IMR-90 (cell line): ENCODE measurements at regions not wholly inside any gene's neighbourhood (a gene's known extent, or its start where the extent isn't known, plus 50 kb on each side); places are given as distances from the start of the nearest gene placed in this dataset.

ENCODE experiments used
- ATAC-seq: fragments of 200-7000 bp; cut with Tn5 transposase; 2 replicates; pipeline ENCODE4 v1.9.1; 2020; ENCODE audit warnings: low read depth, mild to moderate bottlenecking, moderate library complexity
- BruUV-seq: library from RNA; stranded (reverse); fragments of 400-500 nt; replicated peaks from 2 replicates; lab custom pipeline; 2021; lab: Mats Ljungman, UMichigan
- CTCF ChIA-PET: fragments of 300-600 bp; formaldehyde crosslinking; extraction: SDS; loops from one replicate; lab custom pipeline; 2021; ENCODE audit warnings: antibody characterized with exemption; lab: Yijun Ruan, JAX
- POLR2A ChIA-PET: fragments of 300-600 bp; sonication (Branson Sonifier 250); formaldehyde crosslinking; loops from one replicate; lab custom pipeline; 2022; ENCODE audit warnings: antibody characterized with exemption; ENCODE audit not compliant: unreplicated experiment; lab: Charles Lee
- DNase-seq: peaks from one replicate; pipeline ENCODE4 v3.0.0; 2013
- H2AFZ ChIP-seq: replicated peaks from 2 replicates; pipeline ENCODE3; 2013; ENCODE audit warnings: low read length, mild to moderate bottlenecking; ENCODE audit not compliant: poor library complexity
- H2AK5ac ChIP-seq: 2 replicates; pipeline ENCODE4 v1.6.1; 2013; ENCODE audit warnings: low read depth, low read length, inconsistent platforms
- H2AK9ac ChIP-seq: replicated peaks from 2 replicates; pipeline ENCODE3; 2013; ENCODE audit warnings: mild to moderate bottlenecking, low read depth, low read length, moderate library complexity; ENCODE audit not compliant: poor library complexity
- H2BK120ac ChIP-seq: 2 replicates; pipeline ENCODE4 v1.6.1; 2013; ENCODE audit warnings: low read depth, low read length, inconsistent platforms
- H2BK15ac ChIP-seq: 3 replicates; pipeline ENCODE4 v1.6.1; 2013; ENCODE audit warnings: low read depth, low read length, inconsistent platforms
- H2BK20ac ChIP-seq: 2 replicates; pipeline ENCODE4 v1.6.1; 2013; ENCODE audit warnings: low read depth, mild to moderate bottlenecking, inconsistent platforms, low read length, moderate library complexity
- H2BK5ac ChIP-seq: 2 replicates; pipeline ENCODE4 v1.6.1; 2013; ENCODE audit warnings: mild to moderate bottlenecking, low read depth, low read length, inconsistent platforms; ENCODE audit not compliant: poor library complexity, severe bottlenecking
- H3K14ac ChIP-seq: replicated peaks from 2 replicates; pipeline ENCODE4 v1.6.1; 2013; ENCODE audit warnings: low read depth, low read length, inconsistent platforms
- H3K18ac ChIP-seq: 2 replicates; pipeline ENCODE4 v1.6.1; 2013; ENCODE audit warnings: low read depth, low read length, control low read depth
- H3K23ac ChIP-seq: 2 replicates; pipeline ENCODE4 v1.6.1; 2013; ENCODE audit warnings: low read depth, low read length, inconsistent platforms
- H3K27ac ChIP-seq: 2 replicates; pipeline ENCODE4 v1.5.1; 2013; ENCODE audit warnings: mild to moderate bottlenecking, control low read depth, low read length; ENCODE audit not compliant: insufficient read depth
- H3K27me3 ChIP-seq: 2 replicates; pipeline ENCODE4 v1.6.1; 2013; ENCODE audit warnings: low read length; ENCODE audit not compliant: control insufficient read depth, insufficient read depth
- H3K36me3 ChIP-seq: 2 replicates; pipeline ENCODE4 v1.6.1; 2013; ENCODE audit warnings: low read length, mixed read lengths; ENCODE audit not compliant: control insufficient read depth, insufficient read depth
- H3K4ac ChIP-seq: 2 replicates; pipeline ENCODE4 v1.6.1; 2013; ENCODE audit warnings: low read depth, low read length, inconsistent platforms
- H3K4me1 ChIP-seq: 2 replicates; pipeline ENCODE4 v1.6.1; 2013; ENCODE audit warnings: low read length, mixed read lengths; ENCODE audit not compliant: control insufficient read depth, insufficient read depth
- H3K4me2 ChIP-seq: 2 replicates; pipeline ENCODE4 v1.6.1; 2013; ENCODE audit warnings: low read depth, mild to moderate bottlenecking, control low read depth, low read length, moderate library complexity
- H3K4me3 ChIP-seq: 2 replicates; pipeline ENCODE4 v1.5.1; 2013; ENCODE audit warnings: low read depth, mild to moderate bottlenecking, control low read depth, low read length, moderate library complexity; ENCODE audit not compliant: insufficient read depth
- H3K56ac ChIP-seq: 2 replicates; pipeline ENCODE4 v1.6.1; 2013; ENCODE audit warnings: low read length, inconsistent platforms; ENCODE audit not compliant: insufficient read depth; ENCODE audit errors: extremely low read depth
- H3K79me1 ChIP-seq, 2 experiments: 2 replicates each; pipeline ENCODE4 v1.6.1; 2013; ENCODE audit warnings: low read length in 2 of 2, inconsistent platforms in 1 of 2, low read depth in 1 of 2
- H3K9ac ChIP-seq: 2 replicates; pipeline ENCODE4 v1.6.1; 2013; ENCODE audit warnings: low read depth, low read length, control low read depth
- H3K9me1 ChIP-seq: 2 replicates; pipeline ENCODE4 v1.6.1; 2013; ENCODE audit warnings: low read length, inconsistent platforms; ENCODE audit not compliant: insufficient read depth
- H3K9me3 ChIP-seq: 2 replicates; pipeline ENCODE4 v1.6.1; 2013; ENCODE audit warnings: low read length; ENCODE audit not compliant: control insufficient read depth, insufficient read depth
- H4K20me1 ChIP-seq: 2 replicates; pipeline ENCODE4 v1.6.1; 2013; ENCODE audit warnings: low read length, inconsistent platforms; ENCODE audit not compliant: insufficient read depth
- H4K5ac ChIP-seq: 2 replicates; pipeline ENCODE4 v1.6.1; 2013; ENCODE audit warnings: mild to moderate bottlenecking, low read depth, low read length, control low read depth
- H4K8ac ChIP-seq, 2 experiments: 2 replicates each; pipeline ENCODE4 v1.6.1; 2013; ENCODE audit warnings: low read depth in 2 of 2, low read length in 2 of 2, control low read depth in 1 of 2, inconsistent platforms in 1 of 2
- H4K91ac ChIP-seq: 2 replicates; pipeline ENCODE4 v1.6.1; 2013; ENCODE audit warnings: low read depth, low read length, inconsistent platforms; ENCODE audit not compliant: insufficient read depth
- WGBS, 2 experiments: methylation state at CpG; one replicate each; pipeline versions ENCODE4 v1.1.5 to v1.1.7; 2013; ENCODE audit warnings: missing lambda C conversion rate in 2 of 2; ENCODE audit not compliant: insufficient read length in 1 of 2; ENCODE audit errors: extremely low coverage in 2 of 2; 5-methylcytosine and 5-hydroxymethylcytosine counted together
- dilution Hi-C: fragments of 300-500 bp; cut with HindIII; formaldehyde crosslinking; loops from one replicate; pipeline ENCODE4 v1.14.3; 2018; ENCODE audit warnings: low sequenced_read_pairs; ENCODE audit not compliant: unreplicated experiment
- in situ Hi-C: fragments of 300-500 bp; cut with MboI; formaldehyde crosslinking; loops from 3 replicates; pipeline ENCODE4 v1.14.3; 2019; ENCODE audit warnings: low sequenced_read_pairs, inconsistent platforms, mixed read lengths
- intact Hi-C: fragments of 100-400 bp; cut with micrococcal nuclease; formaldehyde crosslinking; loops from 2 replicates; pipeline ENCODE4 v1.10.0; 2022
- TF ChIP-seq, protein P1 (sequence below): fragments of 150-350 bp; IDR thresholded peaks from 2 replicates; pipeline ENCODE4 v1.6.1; 2016; ENCODE audit warnings: low read depth, mild to moderate bottlenecking, low read length, moderate library complexity, borderline replicate concordance

GRCh38 chr7:124672011-124672410 is 93.6 kb downstream of the GPR37 start:
- Histone ChIP-seq H3K4me1 (no peaks in the 10 kb centered on the region; the same call in 1 of the 2 replicates), H3K9ac (no peak overlapping the region), H3K56ac (no peak overlapping the region), H2AK9ac (no peak overlapping the region), H3K9me1 (no peaks in the 10 kb centered on the region), H3K4me3 (no peak overlapping the region), H2AK5ac (no peak overlapping the region), H2BK15ac (no peak overlapping the region), H3K23ac (no peak overlapping the region), H3K4ac (no peak overlapping the region), H3K9me3 (no peaks in the 10 kb centered on the region), H4K91ac (no peak overlapping the region), H4K8ac (no peak overlapping the region), H2AFZ (no peak overlapping the region), H3K79me1 (no peaks in the 10 kb centered on the region), H4K5ac (no peak overlapping the region), H3K18ac (no peak overlapping the region), H2BK20ac (no peak overlapping the region), H2BK5ac (no peak overlapping the region), H2BK120ac (no peak overlapping the region), H3K14ac (no peak overlapping the region), H3K4me2 (no peak overlapping the region), H3K27me3 (no peaks in the 10 kb centered on the region), H3K27ac (no peak overlapping the region), H4K20me1 (no peaks in the 10 kb centered on the region), H3K36me3 (no peaks in the 10 kb centered on the region)
- ChIA-PET CTCF (no interaction called here), POLR2A (no interaction called here)
- DNase-seq = no peak
- WGBS, 2 experiments = 44% methylated on average over 1 of the region's 1 CpG; no CpG with 5 or more reads in 1 of the 2 experiments
- peak; percentile 49; the same call in 1 of the 2 replicates for ATAC-seq
- no TSS peak for BruUV-seq
- dilution Hi-C loops = no loop called here
- in situ Hi-C loops = no loop called here
- TF ChIP-seq, protein P1, sequence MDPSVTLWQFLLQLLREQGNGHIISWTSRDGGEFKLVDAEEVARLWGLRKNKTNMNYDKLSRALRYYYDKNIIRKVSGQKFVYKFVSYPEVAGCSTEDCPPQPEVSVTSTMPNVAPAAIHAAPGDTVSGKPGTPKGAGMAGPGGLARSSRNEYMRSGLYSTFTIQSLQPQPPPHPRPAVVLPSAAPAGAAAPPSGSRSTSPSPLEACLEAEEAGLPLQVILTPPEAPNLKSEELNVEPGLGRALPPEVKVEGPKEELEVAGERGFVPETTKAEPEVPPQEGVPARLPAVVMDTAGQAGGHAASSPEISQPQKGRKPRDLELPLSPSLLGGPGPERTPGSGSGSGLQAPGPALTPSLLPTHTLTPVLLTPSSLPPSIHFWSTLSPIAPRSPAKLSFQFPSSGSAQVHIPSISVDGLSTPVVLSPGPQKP = no peak
- intact Hi-C loops = no loop called here
